ENCODE measurements at regions not wholly inside any gene's neighbourhood (a gene's known extent, or its start where the extent isn't known, plus 50 kb on each side); places are given as distances from the start of the nearest gene placed in this dataset.

GRCh38 chr10:89078724-89079672 lies 88.4 kb downstream of the FAS start:
- WGBS, 5 donors = 78 to 87% (median 82%) methylated on average over 9 of the region's 9 CpGs
- H3K36me3 ChIP-seq = no peaks in the 10 kb centered on the region
- no peak overlapping the region for H3K27ac ChIP-seq
- no peak for DNase-seq
- peaks cover 0 to 5% (median 0%) of the 10 kb centered on the region in 6 donors for H3K4me1 ChIP-seq
- TF ChIP-seq POLR2A (IDR thresholded peaks at IDR 0.05) = no peak
- no peak for TF ChIP-seq CTCF (IDR thresholded peaks at IDR 0.05 in 8 of 11, conservative IDR thresholded peaks at IDR 0.05 in 3 of 11)
- no peak for TF ChIP-seq POLR2AphosphoS5 (IDR thresholded peaks at IDR 0.05)
- H3K9me3 ChIP-seq = no peaks in the 10 kb centered on the region
- intact Hi-C loops (cut with DNase I; ENCODE audit: low total_unique reads) = no loop called here
- H3K4me3 ChIP-seq = no peak overlapping the region
- no peaks in the 10 kb centered on the region for H3K27me3 ChIP-seq (replicated peaks in 1 of 7)

GRCh38 chr10:89076120-89076519 lies 85.5 kb downstream of the FAS start:
- intact Hi-C loops (cut with DNase I; ENCODE audit: low total_unique reads) = no loop called here
- WGBS, 5 donors = 84 to 91% (median 85%) methylated on average over 2 of the region's 2 CpGs
- H3K36me3 ChIP-seq = no peaks in the 10 kb centered on the region

GRCh38 chr10:89075631-89076030 lies 85.0 kb downstream of the FAS start:
- no peak for DNase-seq
- intact Hi-C loops (cut with DNase I; ENCODE audit: low total_unique reads) = no loop called here
- Histone ChIP-seq H3K27ac (no peak overlapping the region), H3K4me3 (no peak overlapping the region), H3K27me3 (replicated peaks in 1 of 7) (no peaks in the 10 kb centered on the region), H3K4me1 (no peaks in the 10 kb centered on the region), H3K36me3 (no peaks in the 10 kb centered on the region), H3K9me3 (no peaks in the 10 kb centered on the region)
- WGBS, 5 donors = 93 to 98% (median 96%) methylated on average over 1 of the region's 1 CpG
- TF ChIP-seq POLR2AphosphoS5 (IDR thresholded peaks at IDR 0.05) (no peak), POLR2A (IDR thresholded peaks at IDR 0.05) (no peak), CTCF (IDR thresholded peaks at IDR 0.05 in 8 of 11, conservative IDR thresholded peaks at IDR 0.05 in 3 of 11) (no peak)

More at GRCh38 chr10:89076120-89076519, 85.5 kb downstream of the FAS start:
- no peaks in the 10 kb centered on the region for H3K4me1 ChIP-seq
- H3K4me3 ChIP-seq = no peak overlapping the region
- H3K27me3 ChIP-seq (replicated peaks in 1 of 7) = no peaks in the 10 kb centered on the region
- TF ChIP-seq POLR2AphosphoS5 (IDR thresholded peaks at IDR 0.05) (no peak), CTCF (IDR thresholded peaks at IDR 0.05 in 8 of 11, conservative IDR thresholded peaks at IDR 0.05 in 3 of 11) (no peak), POLR2A (IDR thresholded peaks at IDR 0.05) (no peak)
- DNase-seq = no peak
- H3K9me3 ChIP-seq = no peaks in the 10 kb centered on the region
- no peak overlapping the region for H3K27ac ChIP-seq

GRCh38 chr10:89074120-89074519 lies 83.5 kb downstream of the FAS start:
- WGBS, 5 donors = 44 to 80% (median 62%) methylated on average over 3 of the region's 3 CpGs
- intact Hi-C loops (cut with DNase I; ENCODE audit: low total_unique reads) = no loop called here
- Histone ChIP-seq H3K27ac (no peak overlapping the region), H3K36me3 (no peaks in the 10 kb centered on the region), H3K27me3 (replicated peaks in 1 of 7) (no peaks in the 10 kb centered on the region), H3K4me1 (no peaks in the 10 kb centered on the region), H3K9me3 (no peaks in the 10 kb centered on the region), H3K4me3 (no peak overlapping the region)
- DNase-seq = no peak
- TF ChIP-seq POLR2A (IDR thresholded peaks at IDR 0.05) (no peak), POLR2AphosphoS5 (IDR thresholded peaks at IDR 0.05) (no peak), CTCF (IDR thresholded peaks at IDR 0.05 in 8 of 11, conservative IDR thresholded peaks at IDR 0.05 in 3 of 11) (no peak)

All from spleen (tissue), 11 donors.